ENCODE measurements at regions not wholly inside any gene's neighbourhood (a gene's known extent, or its start where the extent isn't known, plus 50 kb on each side); places are given as distances from the start of the nearest gene placed in this dataset.

GRCh38 chr5:58370606-58371005 lies 89.3 kb downstream of the PLK2 start:
- Histone ChIP-seq H3K27me3 (replicated peaks in 1 of 4; ENCODE audit: control insufficient read depth in 3 of 4, extremely low read depth in 1 of 4, insufficient read depth in 3 of 4, low read length in 3 of 4) (no peaks in the 10 kb centered on the region), H3K4me2 (ENCODE audit: insufficient read depth in 1 of 2, low read depth in 2 of 2, low read length in 2 of 2) (no peak overlapping the region), H3K4me3 (ENCODE audit: extremely low read depth in 1 of 4, insufficient read depth in 2 of 4, low read depth in 3 of 4, low read length in 4 of 4) (no peak overlapping the region; a peak in 1 of 8 replicates), H3K4ac (replicated peaks; ENCODE audit: insufficient read length, low read depth, low read length) (no peak overlapping the region), H4K91ac (replicated peaks; ENCODE audit: insufficient read length, low read length) (no peak overlapping the region), H4K5ac (ENCODE audit: insufficient read length, low read depth, low read length) (no peak overlapping the region), H3K18ac (ENCODE audit: extremely low read depth, low read length) (no peak overlapping the region), H2BK120ac (replicated peaks; ENCODE audit: low read depth, low read length) (no peak overlapping the region), H3K9me3 (ENCODE audit: insufficient read depth in 2 of 2, low read depth in 1 of 2, low read length in 1 of 2) (no peaks in the 10 kb centered on the region), H3K27ac (ENCODE audit: low read depth, low read length) (no peak overlapping the region), H3K79me1 (ENCODE audit: low read depth, low read length) (no peaks in the 10 kb centered on the region), H3K9ac (replicated peaks in 1 of 4; ENCODE audit: extremely low read depth in 1 of 4, low read depth in 3 of 4, low read length in 3 of 4) (no peak overlapping the region), H2BK15ac (ENCODE audit: low read length) (no peak overlapping the region), H3K23me2 (ENCODE audit: low read depth, low read length) (no peaks in the 10 kb centered on the region), H3K14ac (ENCODE audit: insufficient read length) (no peak overlapping the region), H2BK12ac (ENCODE audit: low read depth, low read length) (no peak overlapping the region), H3K23ac (ENCODE audit: insufficient read length) (no peak overlapping the region), H2AK5ac (ENCODE audit: low read depth, low read length) (no peak overlapping the region), H3K56ac (replicated peaks; ENCODE audit: insufficient read length, low read depth, low read length) (no peak overlapping the region), H2BK20ac (ENCODE audit: low read length) (no peak overlapping the region), H3K4me1 (replicated peaks in 1 of 4; ENCODE audit: control insufficient read depth in 3 of 4, insufficient read depth in 4 of 4, low read length in 3 of 4) (no peaks in the 10 kb centered on the region), H2BK5ac (ENCODE audit: low read depth, low read length) (no peak overlapping the region), H3K36me3 (ENCODE audit: control insufficient read depth in 2 of 4, insufficient read depth in 4 of 4, low read length in 3 of 4) (no peaks in the 10 kb centered on the region), H3K79me2 (ENCODE audit: control insufficient read depth in 1 of 2, insufficient read depth in 2 of 2, low read length in 2 of 2) (no peaks in the 10 kb centered on the region), H4K20me1 (replicated peaks in 1 of 2; ENCODE audit: control insufficient read depth in 1 of 2, insufficient read depth in 2 of 2, low read length in 2 of 2) (no peaks in the 10 kb centered on the region), H4K8ac (ENCODE audit: extremely low read depth, insufficient read depth, low read length) (no peak overlapping the region), H2AFZ (ENCODE audit: low read length) (0 out of 2 replicates have a peak overlapping the region, but pooled peaks have one; percentile 59)
- ChIA-PET CTCF (ENCODE audit: partially characterized antibody) (interaction anchor here (1.2 kb wide), 1 partner anchor 20 kb away, joined by 3 read pairs; no protein-coding TSS in a partner anchor), POLR2A (ENCODE audit: partially characterized antibody) (no interaction called here)
- WGBS, 2 experiments (ENCODE audit: extremely low coverage in 1 of 2, insufficient coverage in 1 of 2, insufficient read length in 1 of 2, insufficient replicate concordance in 2 of 2, low coverage in 1 of 2, low lambda C conversion rate in 2 of 2, missing lambda C conversion rate in 1 of 2): 68% methylated on average over 5 of the region's 5 CpGs; no CpG with 5 or more reads in 1 of the 2 experiments
- no peak for DNase-seq (ENCODE audit: low read depth in 1 of 2, low spot score in 2 of 2)
- TF ChIP-seq SIRT6 (IDR thresholded peaks at IDR 0.05; ENCODE audit: low read length): no peak
- no peak for TF ChIP-seq RBBP5 (IDR thresholded peaks at IDR 0.05; ENCODE audit: borderline replicate concordance, low read depth, low read length)
- TF ChIP-seq HDAC6 (IDR thresholded peaks at IDR 0.05; ENCODE audit: low read depth, low read length): no peak
- TF ChIP-seq EGR1 (IDR thresholded peaks at IDR 0.05; ENCODE audit: borderline replicate concordance, low read depth, low read length): no peak
- TF ChIP-seq BRCA1 (IDR thresholded peaks at IDR 0.05; ENCODE audit: low read depth, low read length): no peak
- no peak for TF ChIP-seq JUN (IDR thresholded peaks at IDR 0.05; ENCODE audit: low read depth, low read length)
- TF ChIP-seq SRF (IDR thresholded peaks at IDR 0.05; ENCODE audit: low read depth, low read length): no peak
- TF ChIP-seq POLR2A (IDR thresholded peaks at IDR 0.05; ENCODE audit: control extremely low read depth in 1 of 2, low read depth in 2 of 2, low read length in 2 of 2): no peak
- TF ChIP-seq TCF12 (IDR thresholded peaks at IDR 0.05; ENCODE audit: low read depth, low read length): no peak
- no peak for FAIRE-seq

Measured in H1 (cell line).